Cardiac muscle cell (in vitro differentiated cells and primary cell): ENCODE measurements at regions not wholly inside any gene's neighbourhood (a gene's known extent, or its start where the extent isn't known, plus 50 kb on each side); places are given as distances from the start of the nearest gene placed in this dataset.
A peak's percentile ranks its signal among the peaks of the same experiment; 100 is the strongest.
"Not testable (repeated sequence)": the region's sequence is repeated elsewhere in the genome, so short reads cannot be mapped to it uniquely, and the experiment has no call there.

Experiments
- DNase-seq, 2 donors: peaks; one replicate each; pipeline versions ENCODE4 v3.0.0 to v3.0.0-alpha.2; 2010 to 2017; ENCODE audit warnings: low read depth in 1 of 2, low spot score in 1 of 2
- H3K27ac ChIP-seq: fragments of 200-600 bp; sonication (generic); 2 replicates; pipeline ENCODE4 v1.5.1; 2016
- H3K27me3 ChIP-seq: fragments of 200-600 bp; sonication (generic); 2 replicates; pipeline ENCODE4 v1.6.0; 2016; ENCODE audit warnings: control low read depth
- H3K36me3 ChIP-seq: fragments of 200-600 bp; sonication (generic); 2 replicates; pipeline ENCODE4 v1.5.1; 2016; ENCODE audit warnings: control low read depth
- H3K4me1 ChIP-seq: fragments of 200-600 bp; sonication (generic); 2 replicates; pipeline ENCODE4 v1.8.1; 2017; ENCODE audit warnings: low read depth, mild to moderate bottlenecking, mixed run types
- H3K4me3 ChIP-seq: fragments of 200-600 bp; sonication (generic); 2 replicates; pipeline ENCODE4 v1.5.1; 2016; ENCODE audit warnings: mild to moderate bottlenecking
- H3K9me3 ChIP-seq: fragments of 200-600 bp; sonication (generic); 2 replicates; pipeline ENCODE4 v1.5.1; 2017; ENCODE audit warnings: low read depth, mild to moderate bottlenecking, control low read depth
- TF ChIP-seq, protein P1 (sequence below): IDR thresholded peaks from 2 replicates; pipeline ENCODE4 v1.5.1; 2012; ENCODE audit warnings: low read depth, mild to moderate bottlenecking, low read length

- Histone ChIP-seq H3K9me3 (no peaks in the 10 kb centered on the region), H3K4me1 (no peaks in the 10 kb centered on the region), H3K27me3 (no peaks in the 10 kb centered on the region), H3K27ac (no peak overlapping the region), H3K4me3 (no peak overlapping the region), H3K36me3 (no peaks in the 10 kb centered on the region)
- DNase-seq = no peak
- TF ChIP-seq, protein P1, sequence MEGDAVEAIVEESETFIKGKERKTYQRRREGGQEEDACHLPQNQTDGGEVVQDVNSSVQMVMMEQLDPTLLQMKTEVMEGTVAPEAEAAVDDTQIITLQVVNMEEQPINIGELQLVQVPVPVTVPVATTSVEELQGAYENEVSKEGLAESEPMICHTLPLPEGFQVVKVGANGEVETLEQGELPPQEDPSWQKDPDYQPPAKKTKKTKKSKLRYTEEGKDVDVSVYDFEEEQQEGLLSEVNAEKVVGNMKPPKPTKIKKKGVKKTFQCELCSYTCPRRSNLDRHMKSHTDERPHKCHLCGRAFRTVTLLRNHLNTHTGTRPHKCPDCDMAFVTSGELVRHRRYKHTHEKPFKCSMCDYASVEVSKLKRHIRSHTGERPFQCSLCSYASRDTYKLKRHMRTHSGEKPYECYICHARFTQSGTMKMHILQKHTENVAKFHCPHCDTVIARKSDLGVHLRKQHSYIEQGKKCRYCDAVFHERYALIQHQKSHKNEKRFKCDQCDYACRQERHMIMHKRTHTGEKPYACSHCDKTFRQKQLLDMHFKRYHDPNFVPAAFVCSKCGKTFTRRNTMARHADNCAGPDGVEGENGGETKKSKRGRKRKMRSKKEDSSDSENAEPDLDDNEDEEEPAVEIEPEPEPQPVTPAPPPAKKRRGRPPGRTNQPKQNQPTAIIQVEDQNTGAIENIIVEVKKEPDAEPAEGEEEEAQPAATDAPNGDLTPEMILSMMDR = no peak
Measured at GRCh38 chr2:228927028-228928010, 343.8 kb downstream of the PID1 start.

- no peaks in the 10 kb centered on the region for H3K4me1 ChIP-seq
- no peaks in the 10 kb centered on the region for H3K27me3 ChIP-seq
- no peaks in the 10 kb centered on the region for H3K36me3 ChIP-seq
- H3K9me3 ChIP-seq = no peaks in the 10 kb centered on the region
- H3K27ac ChIP-seq = no peak overlapping the region
- no peak overlapping the region for H3K4me3 ChIP-seq
- no peak for DNase-seq
- TF ChIP-seq, protein P1 = no peak
Measured at GRCh38 chr2:228919808-228920207, 351.3 kb downstream of the PID1 start.

- Histone ChIP-seq H3K9me3 (no peaks in the 10 kb centered on the region), H3K4me3 (no peak overlapping the region), H3K36me3 (no peaks in the 10 kb centered on the region), H3K27ac (no peak overlapping the region), H3K27me3 (no peaks in the 10 kb centered on the region), H3K4me1 (no peaks in the 10 kb centered on the region)
- DNase-seq = peak in 1 of 2 donors; percentile 78
- TF ChIP-seq, protein P1 = no peak
Measured at GRCh38 chr2:228917220-228917619, 353.9 kb downstream of the PID1 start.

- Histone ChIP-seq H3K4me3 (no peak overlapping the region), H3K4me1 (no peaks in the 10 kb centered on the region), H3K27me3 (no peaks in the 10 kb centered on the region), H3K36me3 (no peaks in the 10 kb centered on the region), H3K9me3 (no peaks in the 10 kb centered on the region), H3K27ac (no peak overlapping the region)
- TF ChIP-seq, protein P1 = no peak
- no peak for DNase-seq
Measured at GRCh38 chr2:228916416-228917090, 354.5 kb downstream of the PID1 start.

- Histone ChIP-seq H3K4me3 (no peak overlapping the region), H3K4me1 (no peaks in the 10 kb centered on the region), H3K27me3 (no peaks in the 10 kb centered on the region), H3K27ac (no peak overlapping the region), H3K36me3 (no peaks in the 10 kb centered on the region), H3K9me3 (no peaks in the 10 kb centered on the region)
- DNase-seq = no peak
- TF ChIP-seq, protein P1 = no peak
Measured at GRCh38 chr2:228913176-228913575, 357.9 kb downstream of the PID1 start.

GRCh38 chr2:228910872-228911271 lies 360.2 kb downstream of the PID1 start:
- H3K27me3 ChIP-seq, DNase-seq, H3K27ac ChIP-seq, H3K9me3 ChIP-seq, H3K36me3 ChIP-seq, H3K4me1 ChIP-seq, H3K4me3 ChIP-seq: not testable (repeated sequence)
